Frontal cortex (tissue), 3 donors: ENCODE measurements at regions not wholly inside any gene's neighbourhood (a gene's known extent, or its start where the extent isn't known, plus 50 kb on each side); places are given as distances from the start of the nearest gene placed in this dataset.
"Not testable (repeated sequence)": the region's sequence is repeated elsewhere in the genome, so short reads cannot be mapped to it uniquely, and the experiment has no call there.

Experiments used
- DNase-seq, 2 donors: peaks; one replicate each; pipeline ENCODE4 v3.0.0; 2012; ENCODE audit warnings: low spot score in 2 of 2
- FAIRE-seq: peaks from 2 replicates; lab custom pipeline; 2012; peaks lifted over from hg19 to GRCh38; lab: Jason Lieb, UNC
- donor health status: control.
- donor health status: control.
- donor health status: control.

- DNase-seq (no peak), FAIRE-seq (no peak)
Measured at GRCh38 chr14:81729622-81730021, 196.0 kb upstream of the SEL1L start.

- FAIRE-seq (no peak), DNase-seq (no peak)
Measured at GRCh38 chr14:81737938-81738337, 204.3 kb upstream of the SEL1L start.

- FAIRE-seq (no peak), DNase-seq (no peak)
Measured at GRCh38 chr14:81738946-81739659, 205.4 kb upstream of the SEL1L start.

- DNase-seq (peak in 1 of 2 donors; percentile 3), FAIRE-seq (no peak)
Measured at GRCh38 chr14:81743605-81744004, 210.0 kb upstream of the SEL1L start.

GRCh38 chr14:81751198-81751597, 217.5 kb upstream of the SEL1L start:
- DNase-seq (no peak), FAIRE-seq (no peak)

GRCh38 chr14:81759541-81759940, 225.9 kb upstream of the SEL1L start:
- FAIRE-seq (no peak), DNase-seq (no peak)

- no peak for FAIRE-seq
- no peak for DNase-seq
Measured at GRCh38 chr14:81765651-81766275, 232.1 kb upstream of the SEL1L start.

GRCh38 chr14:81766321-81766915, 232.8 kb upstream of the SEL1L start:
- FAIRE-seq (no peak), DNase-seq (no peak)

- FAIRE-seq (no peak), DNase-seq (no peak)
Measured at GRCh38 chr14:81767266-81767995, 233.8 kb upstream of the SEL1L start.

- no peak for FAIRE-seq
- no peak for DNase-seq
Measured at GRCh38 chr14:81771651-81772275, 238.1 kb upstream of the SEL1L start.

GRCh38 chr14:81772381-81772780, 238.7 kb upstream of the SEL1L start:
- DNase-seq (no peak), FAIRE-seq (no peak)

GRCh38 chr14:81776531-81776930, 242.9 kb upstream of the SEL1L start:
- DNase-seq (no peak), FAIRE-seq (no peak)

GRCh38 chr14:81781798-81782197, 248.1 kb upstream of the SEL1L start:
- DNase-seq, FAIRE-seq: not testable (repeated sequence)

GRCh38 chr14:81784084-81784483, 250.4 kb upstream of the SEL1L start:
- DNase-seq (no peak), FAIRE-seq (no peak)

- no peak for FAIRE-seq
- DNase-seq = no peak
Measured at GRCh38 chr14:81797315-81797714, 263.7 kb upstream of the SEL1L start.

GRCh38 chr14:81801921-81802320, 268.3 kb upstream of the SEL1L start:
- FAIRE-seq = no peak
- DNase-seq = no peak

GRCh38 chr14:81802341-81802740, 268.7 kb upstream of the SEL1L start:
- no peak for FAIRE-seq

GRCh38 chr14:81805785-81806184, 272.1 kb upstream of the SEL1L start:
- FAIRE-seq (peak; percentile 37), DNase-seq (no peak)

More at GRCh38 chr14:81802341-81802740, 268.7 kb upstream of the SEL1L start:
- no peak for DNase-seq

- no peak for FAIRE-seq
- DNase-seq = no peak
Measured at GRCh38 chr14:81811705-81812269, 278.1 kb upstream of the SEL1L start.

- FAIRE-seq (no peak), DNase-seq (no peak)
Measured at GRCh38 chr14:81818271-81818670, 284.6 kb upstream of the SEL1L start.
